H1 (cell line): ENCODE measurements at regions not wholly inside any gene's neighbourhood (a gene's known extent, or its start where the extent isn't known, plus 50 kb on each side); places are given as distances from the start of the nearest gene placed in this dataset.

Experiments
- CTCF ChIA-PET: fragments of 300-600 bp; sonication (Branson Sonifier 250); formaldehyde crosslinking; loops from one replicate; lab custom pipeline; 2021; ENCODE audit not compliant: partially characterized antibody; lab: Charles Lee
- POLR2A ChIA-PET: fragments of 300-600 bp; sonication (Branson Sonifier 250); formaldehyde crosslinking; loops from one replicate; lab custom pipeline; 2021; ENCODE audit warnings: inconsistent platforms; ENCODE audit not compliant: partially characterized antibody; lab: Charles Lee
- DNase-seq, 2 experiments: peaks; one replicate each; pipeline versions ENCODE4 v3.0.0 to v3.0.0-alpha.2; 2010 to 2022; ENCODE audit warnings: low spot score in 2 of 2, low read depth in 1 of 2, mixed read lengths in 1 of 2
- FAIRE-seq: peaks from 2 replicates; lab custom pipeline; 2011; peaks lifted over from hg19 to GRCh38; lab: Jason Lieb, UNC
- H2AFZ ChIP-seq: 2 replicates; pipeline ENCODE4 v1.8.1; 2012; ENCODE audit warnings: low read length, inconsistent platforms
- H2AK5ac ChIP-seq: 2 replicates; pipeline ENCODE4 v1.6.1; 2013; ENCODE audit warnings: low read depth, low read length
- H2BK120ac ChIP-seq: replicated peaks from 2 replicates; pipeline ENCODE3; 2013; ENCODE audit warnings: low read depth, low read length, inconsistent platforms
- H2BK12ac ChIP-seq: 2 replicates; pipeline ENCODE4 v1.6.1; 2013; ENCODE audit warnings: low read depth, low read length
- H2BK15ac ChIP-seq: 2 replicates; pipeline ENCODE4 v1.6.1; 2013; ENCODE audit warnings: low read length
- H2BK20ac ChIP-seq: 2 replicates; pipeline ENCODE4 v1.6.1; 2013; ENCODE audit warnings: low read length
- H2BK5ac ChIP-seq: 2 replicates; pipeline ENCODE4 v1.6.1; 2013; ENCODE audit warnings: low read depth, low read length
- H3K14ac ChIP-seq: 2 replicates; pipeline ENCODE4 v1.6.1; 2013; ENCODE audit warnings: inconsistent platforms; ENCODE audit not compliant: insufficient read length
- H3K18ac ChIP-seq: 2 replicates; pipeline ENCODE4 v1.6.1; 2013; ENCODE audit warnings: low read length; ENCODE audit errors: extremely low read depth
- H3K23ac ChIP-seq: 2 replicates; pipeline ENCODE4 v1.6.1; 2013; ENCODE audit warnings: inconsistent platforms; ENCODE audit not compliant: insufficient read length
- H3K23me2 ChIP-seq: 2 replicates; pipeline ENCODE4 v1.6.1; 2013; ENCODE audit warnings: low read depth, low read length
- H3K27ac ChIP-seq: 2 replicates; pipeline ENCODE4 v1.6.1; 2011; ENCODE audit warnings: low read depth, low read length, inconsistent platforms
- H3K27me3 ChIP-seq, 4 experiments: replicated peaks in 1 of 4; 1 replicate in 1 of 4; 2 replicates in 3 of 4; pipeline versions ENCODE4 v1.6.1 to v1.8.1; 2011 to 2013; ENCODE audit warnings: low read length in 3 of 4, mild to moderate bottlenecking in 3 of 4, inconsistent platforms in 2 of 4, mixed read lengths in 2 of 4, moderate library complexity in 1 of 4; ENCODE audit not compliant: control insufficient read depth in 3 of 4, insufficient read depth in 3 of 4; ENCODE audit errors: extremely low read depth in 1 of 4
- H3K36me3 ChIP-seq, 4 experiments: 2 replicates each; pipeline versions ENCODE4 v1.6.1 to v1.8.1; 2011 to 2013; ENCODE audit warnings: mild to moderate bottlenecking in 4 of 4, low read length in 3 of 4, moderate library complexity in 2 of 4, control low read depth in 1 of 4, inconsistent platforms in 1 of 4; ENCODE audit not compliant: insufficient read depth in 4 of 4, control insufficient read depth in 2 of 4
- H3K4ac ChIP-seq: replicated peaks from 2 replicates; pipeline ENCODE3; 2013; ENCODE audit warnings: low read length, low read depth, mixed read lengths, inconsistent platforms; ENCODE audit not compliant: insufficient read length
- H3K4me1 ChIP-seq, 4 experiments: replicated peaks in 1 of 4; 1 replicate in 1 of 4; 2 replicates in 3 of 4; pipeline versions ENCODE4 v1.6.1 to v1.8.1; 2011 to 2013; ENCODE audit warnings: low read length in 3 of 4, inconsistent platforms in 2 of 4, mixed read lengths in 1 of 4; ENCODE audit not compliant: insufficient read depth in 4 of 4, control insufficient read depth in 3 of 4
- H3K4me2 ChIP-seq, 2 experiments: 2 replicates each; pipeline versions ENCODE4 v1.6.1 to v1.8.1; 2011 to 2013; ENCODE audit warnings: low read depth in 2 of 2, low read length in 2 of 2, control low read depth in 1 of 2, inconsistent platforms in 1 of 2, mild to moderate bottlenecking in 1 of 2; ENCODE audit not compliant: insufficient read depth in 1 of 2
- H3K4me3 ChIP-seq, 4 experiments: fragments of 200-600, 300-600 bp in 1 of 4; sonication (generic), shearing (Covaris generic), sonication (Bioruptor Twin) in 1 of 4; 2 replicates each; pipeline versions ENCODE4 v1.5.1 to v1.8.1; 2011 to 2016; ENCODE audit warnings: low read length in 4 of 4, low read depth in 3 of 4, control low read depth in 2 of 4, inconsistent platforms in 2 of 4, mild to moderate bottlenecking in 2 of 4, mixed read lengths in 1 of 4, moderate library complexity in 1 of 4; ENCODE audit not compliant: insufficient read depth in 2 of 4; ENCODE audit errors: extremely low read depth in 1 of 4
- H3K56ac ChIP-seq: replicated peaks from 2 replicates; pipeline ENCODE3; 2013; ENCODE audit warnings: low read depth, mild to moderate bottlenecking, mixed read lengths, low read length, inconsistent platforms; ENCODE audit not compliant: insufficient read length
- H3K79me1 ChIP-seq: 2 replicates; pipeline ENCODE4 v1.6.1; 2013; ENCODE audit warnings: low read depth, low read length, control low read depth
- H3K79me2 ChIP-seq, 2 experiments: 2 replicates each; pipeline versions ENCODE4 v1.6.1 to v1.8.1; 2012 to 2013; ENCODE audit warnings: low read length in 2 of 2, mild to moderate bottlenecking in 2 of 2, inconsistent platforms in 1 of 2; ENCODE audit not compliant: insufficient read depth in 2 of 2, control insufficient read depth in 1 of 2
- H3K9ac ChIP-seq, 4 experiments: replicated peaks in 1 of 4; 1 replicate in 1 of 4; 2 replicates in 3 of 4; pipeline versions ENCODE4 v1.6.1 to v1.8.1; 2011 to 2013; ENCODE audit warnings: low read depth in 3 of 4, low read length in 3 of 4, control low read depth in 2 of 4, mild to moderate bottlenecking in 2 of 4, moderate library complexity in 2 of 4, inconsistent platforms in 1 of 4; ENCODE audit errors: extremely low read depth in 1 of 4
- H3K9me3 ChIP-seq, 2 experiments: 2 replicates each; pipeline versions ENCODE4 v1.6.1 to v1.8.1; 2012 to 2013; ENCODE audit warnings: mild to moderate bottlenecking in 2 of 2, moderate library complexity in 2 of 2, control low read depth in 1 of 2, inconsistent platforms in 1 of 2, low read depth in 1 of 2, low read length in 1 of 2, mixed read lengths in 1 of 2; ENCODE audit not compliant: insufficient read depth in 2 of 2
- H4K20me1 ChIP-seq, 2 experiments: replicated peaks in 1 of 2; 2 replicates each; pipeline versions ENCODE3 to v1.8.1; 2011 to 2013; ENCODE audit warnings: inconsistent platforms in 2 of 2, low read length in 2 of 2, mild to moderate bottlenecking in 1 of 2; ENCODE audit not compliant: insufficient read depth in 2 of 2, control insufficient read depth in 1 of 2
- H4K5ac ChIP-seq: 2 replicates; pipeline ENCODE4 v1.6.1; 2013; ENCODE audit warnings: low read length, low read depth, mixed read lengths, inconsistent platforms; ENCODE audit not compliant: insufficient read length
- H4K8ac ChIP-seq: 2 replicates; pipeline ENCODE4 v1.8.0; 2013; ENCODE audit warnings: mild to moderate bottlenecking, moderate library complexity, low read length, inconsistent platforms; ENCODE audit not compliant: insufficient read depth; ENCODE audit errors: extremely low read depth
- H4K91ac ChIP-seq: replicated peaks from 2 replicates; pipeline ENCODE3; 2013; ENCODE audit warnings: low read length, mixed read lengths, inconsistent platforms; ENCODE audit not compliant: insufficient read length
- CHD7 ChIP-seq: fragments of 300-600 bp; sonication (generic); IDR thresholded peaks from 2 replicates; pipeline ENCODE4 v1.7.1; 2012; ENCODE audit warnings: low read length, moderate library complexity, mild to moderate bottlenecking, inconsistent platforms; ENCODE audit not compliant: insufficient replicate concordance
- WGBS, 2 experiments: shearing (Covaris generic) in 1 of 2; methylation state at CpG; one replicate each; pipeline versions ENCODE4 v1.1.6 to v1.1.7; 2013 to 2015; ENCODE audit warnings: low lambda C conversion rate in 2 of 2, mixed read lengths in 2 of 2, inconsistent platforms in 1 of 2, low coverage in 1 of 2, missing lambda C conversion rate in 1 of 2; ENCODE audit not compliant: insufficient replicate concordance in 2 of 2, insufficient coverage in 1 of 2, insufficient read length in 1 of 2; ENCODE audit errors: extremely low coverage in 1 of 2, missing lambda C conversion rate in 1 of 2; 5-methylcytosine and 5-hydroxymethylcytosine counted together

GRCh38 chr5:120988491-120988890 lies 524.4 kb downstream of the PRR16 start:
- no peak overlapping the region for H3K27ac ChIP-seq
- H3K4me2 ChIP-seq = no peak overlapping the region
- no peak overlapping the region for H2BK20ac ChIP-seq
- no peak overlapping the region for H2BK15ac ChIP-seq
- no peak overlapping the region for H3K18ac ChIP-seq
- no peaks in the 10 kb centered on the region for H3K4me1 ChIP-seq
- no peak overlapping the region for H2BK120ac ChIP-seq
- no peak for DNase-seq
- H4K5ac ChIP-seq = no peak overlapping the region
- WGBS, 2 experiments = 96% methylated on average over 1 of the region's 1 CpG; no CpG with 5 or more reads in 1 of the 2 experiments
- H3K23ac ChIP-seq = no peak overlapping the region
- no peak overlapping the region for H4K91ac ChIP-seq
- H3K9me3 ChIP-seq = no peaks in the 10 kb centered on the region
- no peaks in the 10 kb centered on the region for H3K79me2 ChIP-seq
- H2AK5ac ChIP-seq = no peak overlapping the region
- H2AFZ ChIP-seq = no peak overlapping the region
- no peaks in the 10 kb centered on the region for H3K27me3 ChIP-seq
- no peak overlapping the region for H2BK12ac ChIP-seq
- POLR2A ChIA-PET = no interaction called here
- no peaks in the 10 kb centered on the region for H3K36me3 ChIP-seq
- CTCF ChIA-PET = no interaction called here
- no peaks in the 10 kb centered on the region for H3K79me1 ChIP-seq
- H3K9ac ChIP-seq = no peak overlapping the region
- no peak overlapping the region for H3K4me3 ChIP-seq
- no peaks in the 10 kb centered on the region for H4K20me1 ChIP-seq
- H4K8ac ChIP-seq = no peak overlapping the region
- H3K23me2 ChIP-seq = no peaks in the 10 kb centered on the region
- no peak overlapping the region for H3K4ac ChIP-seq
- H3K56ac ChIP-seq = no peak overlapping the region
- FAIRE-seq = no peak
- H3K14ac ChIP-seq = no peak overlapping the region
- no peak overlapping the region for H2BK5ac ChIP-seq
- no peak for TF ChIP-seq CHD7
